Central memory CD8-positive, alpha-beta T cell (primary cell): ENCODE measurements at regions not wholly inside any gene's neighbourhood (a gene's known extent, or its start where the extent isn't known, plus 50 kb on each side); places are given as distances from the start of the nearest gene placed in this dataset.

Experiments
- ATAC-seq: fragments of 150-1000 bp; cut with Tn5 transposase; replicated peaks from 2 replicates; pipeline ENCODE4 v1.10.0; 2022; ENCODE audit warnings: mild to moderate bottlenecking, moderate FRiP score, moderate number of reproducible peaks; ENCODE audit not compliant: poor library complexity, severe bottlenecking; ENCODE audit errors: extremely low read depth
- DNase-seq, 2 donors: peaks; one replicate each; pipeline ENCODE4 v3.0.0; 2021; ENCODE audit warnings: low spot score in 2 of 2
- H3K27ac Mint-ChIP-seq: one replicate; pipeline ENCODE4 v1.8.0; 2022; ENCODE audit warnings: low read depth, mild to moderate bottlenecking, moderate library complexity, mixed read lengths
- H3K27me3 Mint-ChIP-seq: one replicate; pipeline ENCODE4 v1.8.0; 2022; ENCODE audit warnings: mixed read lengths
- H3K36me3 Mint-ChIP-seq: one replicate; pipeline ENCODE4 v1.8.0; 2022; ENCODE audit warnings: mild to moderate bottlenecking, moderate library complexity, mixed read lengths; ENCODE audit not compliant: insufficient read depth
- H3K4me1 Mint-ChIP-seq: one replicate; pipeline ENCODE4 v1.8.0; 2022; ENCODE audit warnings: mixed read lengths
- H3K4me3 Mint-ChIP-seq: one replicate; pipeline ENCODE4 v1.8.0; 2022; ENCODE audit warnings: mild to moderate bottlenecking, moderate library complexity, mixed read lengths
- H3K9me3 Mint-ChIP-seq: one replicate; pipeline ENCODE4 v1.8.0; 2022; ENCODE audit warnings: mixed read lengths

DNA sequence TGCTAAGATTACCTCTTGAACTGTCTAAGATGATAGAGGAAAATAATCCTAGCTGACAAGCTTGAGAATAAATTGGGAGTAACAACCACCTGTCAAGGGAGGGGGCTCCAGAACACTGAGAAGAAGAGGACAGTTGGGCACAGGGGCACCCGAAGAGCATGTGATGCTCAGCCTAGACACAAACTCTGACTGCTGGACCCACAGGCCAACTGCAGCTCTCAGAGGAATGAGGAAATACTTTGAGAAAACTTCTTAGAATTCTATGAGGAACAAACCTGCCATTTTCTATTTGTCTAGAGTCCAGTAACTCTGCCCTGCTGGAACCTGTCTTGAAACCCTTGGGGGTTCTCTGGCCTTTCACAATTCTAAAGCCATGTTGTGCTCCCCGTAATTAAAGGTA is 124.1 kb upstream of the KCNK2 start:
- Mint-ChIP-seq H3K9me3 (peaks cover 16% of the 10 kb centered on the region), H3K27ac (no peak overlapping the region), H3K27me3 (no peaks in the 10 kb centered on the region), H3K36me3 (no peaks in the 10 kb centered on the region), H3K4me3 (no peak overlapping the region), H3K4me1 (no peaks in the 10 kb centered on the region)
- DNase-seq (no peak), ATAC-seq (no peak)

DNA sequence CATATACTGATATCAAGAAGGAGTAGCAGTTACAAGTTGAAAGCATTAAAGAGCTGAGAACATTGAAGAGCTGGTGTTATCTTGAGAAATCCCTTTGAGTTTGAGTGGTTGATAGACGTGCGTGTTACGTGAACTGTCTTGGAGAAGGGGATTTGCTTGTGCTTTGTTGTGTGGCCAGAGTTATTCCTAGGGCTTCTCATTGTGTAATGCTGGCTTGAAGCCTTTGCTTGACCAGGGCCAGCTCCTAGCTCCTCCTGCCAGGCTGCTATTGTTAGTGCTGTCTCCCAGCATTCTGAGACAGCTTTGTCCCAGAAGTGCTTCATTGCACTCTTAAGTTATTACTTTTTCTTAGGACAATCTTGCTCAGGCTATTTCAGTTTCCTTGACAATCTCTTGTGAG is 116.2 kb upstream of the KCNK2 start:
- Mint-ChIP-seq H3K36me3 (no peaks in the 10 kb centered on the region), H3K4me1 (no peaks in the 10 kb centered on the region), H3K9me3 (peaks cover 5% of the 10 kb centered on the region), H3K27ac (no peak overlapping the region), H3K27me3 (no peaks in the 10 kb centered on the region), H3K4me3 (no peak overlapping the region)
- no peak for DNase-seq
- ATAC-seq: no peak

DNA sequence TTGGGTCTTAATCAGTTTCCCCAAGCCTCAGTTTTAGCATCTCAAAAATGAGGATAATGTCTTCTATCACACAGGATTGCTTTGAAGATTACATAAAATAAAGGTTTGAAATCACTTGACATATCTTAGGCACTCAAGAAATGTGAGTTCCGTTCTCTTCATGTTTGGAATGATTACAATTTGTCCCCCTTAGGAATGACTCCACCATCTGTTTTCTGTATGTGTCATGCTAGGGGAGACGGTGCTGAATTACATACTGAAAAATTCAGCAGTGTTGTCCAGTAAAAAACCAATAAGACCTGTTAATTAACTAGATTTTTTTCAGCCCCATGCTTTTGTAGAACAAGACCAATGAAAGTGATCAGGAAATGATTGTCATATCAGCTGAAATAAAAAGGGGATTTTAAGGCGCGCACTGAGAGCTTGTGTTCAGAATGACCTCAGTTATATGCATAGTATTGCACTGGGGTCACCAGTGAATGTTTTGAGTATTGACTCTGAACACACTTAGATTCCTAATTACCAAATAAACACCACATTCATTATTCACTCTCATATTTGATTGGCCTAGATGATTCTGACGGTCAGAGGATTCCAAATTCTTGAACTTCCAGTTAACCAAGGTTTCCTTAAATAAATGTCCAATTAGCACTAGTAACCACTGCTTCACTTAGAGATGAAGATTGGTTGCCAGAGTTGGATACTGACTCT is 114.5 kb upstream of the KCNK2 start:
- H3K27me3 Mint-ChIP-seq: no peaks in the 10 kb centered on the region
- no peak overlapping the region for H3K27ac Mint-ChIP-seq
- ATAC-seq (no peak), DNase-seq (no peak)
- no peak overlapping the region for H3K4me3 Mint-ChIP-seq
- peaks cover 8% of the 10 kb centered on the region for H3K9me3 Mint-ChIP-seq
- H3K4me1 Mint-ChIP-seq: no peaks in the 10 kb centered on the region
- H3K36me3 Mint-ChIP-seq: no peaks in the 10 kb centered on the region

DNA sequence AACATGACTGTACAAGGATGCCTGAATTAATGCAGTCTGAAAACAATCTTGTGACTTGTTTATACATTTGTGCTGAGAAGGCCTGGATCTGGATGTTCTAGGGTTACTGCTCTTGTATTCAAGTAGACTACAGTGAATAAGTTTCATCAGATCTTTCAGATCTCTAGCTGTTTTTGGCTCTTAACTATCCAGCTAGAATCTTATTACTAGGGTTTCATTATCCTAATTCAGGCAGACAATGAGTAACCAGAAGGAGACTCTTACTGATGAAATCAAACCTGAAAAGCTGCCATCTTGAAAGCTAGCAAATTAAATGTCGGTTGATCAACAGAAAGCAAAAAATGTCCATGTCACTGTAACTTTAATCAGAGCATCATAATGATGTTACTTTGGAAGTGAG is 112.5 kb upstream of the KCNK2 start:
- Mint-ChIP-seq H3K4me1 (no peaks in the 10 kb centered on the region), H3K36me3 (no peaks in the 10 kb centered on the region), H3K4me3 (no peak overlapping the region), H3K27ac (no peak overlapping the region), H3K27me3 (no peaks in the 10 kb centered on the region), H3K9me3 (peaks cover 10% of the 10 kb centered on the region)
- DNase-seq (no peak), ATAC-seq (no peak)

DNA sequence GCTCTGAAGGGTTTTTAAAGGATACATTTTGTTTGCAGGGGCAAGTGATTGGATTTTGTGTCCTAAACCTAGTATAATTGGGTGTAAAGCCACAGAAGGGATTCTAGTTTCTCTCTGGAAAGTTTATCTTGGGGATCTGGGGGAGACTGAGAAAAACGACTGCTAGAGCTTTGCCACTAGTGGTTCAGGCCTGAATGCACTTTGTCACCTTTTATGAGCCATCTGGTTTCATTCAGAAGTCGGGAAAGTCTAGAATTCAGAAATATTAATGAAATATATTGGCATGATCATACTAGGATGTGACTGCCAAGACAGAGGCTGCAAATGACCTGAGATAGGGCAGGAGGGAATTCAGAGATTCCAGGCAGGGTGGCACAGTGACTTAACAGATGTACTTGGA is 111.5 kb upstream of the KCNK2 start:
- Mint-ChIP-seq H3K4me1 (no peaks in the 10 kb centered on the region), H3K4me3 (no peak overlapping the region), H3K27ac (no peak overlapping the region), H3K9me3 (peaks cover 10% of the 10 kb centered on the region), H3K27me3 (no peaks in the 10 kb centered on the region), H3K36me3 (no peaks in the 10 kb centered on the region)
- DNase-seq (no peak), ATAC-seq (no peak)

DNA sequence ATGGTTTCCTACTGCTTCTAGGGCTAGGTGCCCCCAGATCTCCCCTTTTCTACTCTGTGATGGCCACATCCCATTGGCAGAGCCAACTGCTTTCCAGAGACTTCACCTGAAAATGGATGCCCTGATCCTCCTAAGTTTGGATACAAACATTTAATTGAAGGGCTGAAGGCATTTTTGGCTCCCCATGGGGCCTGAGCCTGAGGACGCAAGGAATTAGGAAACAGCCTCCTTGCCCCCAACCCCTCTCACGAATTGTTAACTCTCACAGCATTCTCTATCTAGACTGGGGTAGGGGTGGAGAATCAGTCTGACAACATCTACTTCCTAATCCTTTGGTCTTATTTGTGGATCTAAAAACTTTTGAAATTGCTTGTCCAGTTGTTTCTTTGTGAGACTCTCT is 108.5 kb upstream of the KCNK2 start:
- Mint-ChIP-seq H3K4me1 (no peaks in the 10 kb centered on the region), H3K27me3 (no peaks in the 10 kb centered on the region), H3K9me3 (peaks cover 5% of the 10 kb centered on the region), H3K36me3 (no peaks in the 10 kb centered on the region), H3K27ac (no peak overlapping the region), H3K4me3 (no peak overlapping the region)
- ATAC-seq (no peak), DNase-seq (no peak)

DNA sequence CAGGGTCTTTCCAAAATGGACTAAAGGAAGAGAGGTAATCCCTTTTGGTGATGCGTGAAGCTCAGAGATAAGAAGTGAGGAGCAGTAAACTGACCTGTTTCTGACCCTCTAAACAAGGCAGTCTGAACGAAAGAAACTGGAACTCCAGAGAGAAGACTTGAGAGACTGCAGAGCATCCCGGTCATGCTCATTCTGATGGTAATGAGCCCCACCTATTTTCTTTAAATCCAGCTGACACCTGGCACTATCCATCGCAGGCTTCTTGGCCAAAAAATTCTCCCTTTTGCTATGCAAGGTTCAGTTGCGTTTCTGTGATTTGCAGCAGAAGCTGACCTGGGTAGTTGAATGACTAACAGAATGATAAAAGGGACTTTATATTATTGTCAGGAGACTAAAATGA is 105.9 kb upstream of the KCNK2 start:
- Mint-ChIP-seq H3K36me3 (no peaks in the 10 kb centered on the region), H3K4me1 (no peaks in the 10 kb centered on the region), H3K27me3 (no peaks in the 10 kb centered on the region), H3K27ac (no peak overlapping the region), H3K4me3 (no peak overlapping the region), H3K9me3 (peaks cover 5% of the 10 kb centered on the region)
- no peak for DNase-seq
- ATAC-seq: no peak

DNA sequence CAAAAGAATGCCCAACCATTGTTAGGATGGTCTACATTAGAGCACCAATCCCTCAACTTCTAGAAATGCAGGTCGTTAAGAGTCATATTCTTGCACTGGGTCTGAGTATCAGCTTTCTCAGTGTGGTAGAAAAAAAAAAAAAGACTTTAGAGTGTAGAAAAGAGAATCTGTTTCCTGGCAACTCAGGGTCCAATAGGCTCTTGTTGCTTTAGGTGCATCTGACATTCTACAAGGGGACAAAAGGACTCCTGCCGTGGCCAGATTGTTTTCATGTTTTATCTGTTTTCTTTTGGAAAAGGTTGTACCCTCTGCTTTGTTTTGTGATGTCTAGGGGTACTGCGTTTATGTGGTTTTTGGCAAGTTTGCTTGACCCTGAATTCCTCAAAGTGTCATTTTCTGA is 105.4 kb upstream of the KCNK2 start:
- ATAC-seq: no peak
- H3K27ac Mint-ChIP-seq: no peak overlapping the region
- no peak overlapping the region for H3K4me3 Mint-ChIP-seq
- no peak for DNase-seq
- H3K4me1 Mint-ChIP-seq: no peaks in the 10 kb centered on the region
- no peaks in the 10 kb centered on the region for H3K36me3 Mint-ChIP-seq
- H3K27me3 Mint-ChIP-seq: no peaks in the 10 kb centered on the region
- H3K9me3 Mint-ChIP-seq: peaks cover 5% of the 10 kb centered on the region

DNA sequence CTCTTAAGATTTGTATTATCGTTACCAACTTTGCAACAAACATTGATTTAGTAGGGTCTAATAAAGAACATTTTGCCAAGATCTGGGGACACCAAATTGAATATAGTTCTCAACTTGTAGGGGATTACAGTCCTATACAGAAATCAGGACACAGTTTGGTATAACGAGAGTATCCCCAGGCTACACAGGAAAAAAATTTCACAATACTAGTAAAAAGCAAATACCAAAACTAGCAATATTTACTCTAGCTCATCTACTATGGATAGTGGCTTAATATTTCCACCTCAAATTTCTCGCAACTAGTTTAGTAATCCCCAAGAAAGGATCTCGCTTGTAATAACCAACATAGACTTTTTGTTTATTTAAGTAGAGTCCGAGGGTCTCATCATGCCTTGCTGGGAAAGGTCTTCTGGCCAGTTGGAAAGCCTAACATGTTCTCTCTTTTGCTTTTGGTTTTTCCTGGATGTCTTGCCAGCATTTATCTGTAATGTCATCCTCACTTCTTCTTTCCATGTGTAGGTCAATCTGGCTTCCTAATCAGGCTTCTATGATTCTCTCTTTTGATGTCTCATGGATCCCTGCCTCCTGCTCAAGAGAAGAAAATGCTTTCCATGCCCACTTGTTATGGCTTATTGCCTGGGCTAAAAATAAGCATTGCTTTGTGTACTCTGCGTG is 104.7 kb upstream of the KCNK2 start:
- Mint-ChIP-seq H3K27ac (no peak overlapping the region), H3K4me1 (no peaks in the 10 kb centered on the region), H3K27me3 (no peaks in the 10 kb centered on the region), H3K36me3 (no peaks in the 10 kb centered on the region), H3K9me3 (peaks cover 4% of the 10 kb centered on the region), H3K4me3 (no peak overlapping the region)
- ATAC-seq (no peak), DNase-seq (no peak)

DNA sequence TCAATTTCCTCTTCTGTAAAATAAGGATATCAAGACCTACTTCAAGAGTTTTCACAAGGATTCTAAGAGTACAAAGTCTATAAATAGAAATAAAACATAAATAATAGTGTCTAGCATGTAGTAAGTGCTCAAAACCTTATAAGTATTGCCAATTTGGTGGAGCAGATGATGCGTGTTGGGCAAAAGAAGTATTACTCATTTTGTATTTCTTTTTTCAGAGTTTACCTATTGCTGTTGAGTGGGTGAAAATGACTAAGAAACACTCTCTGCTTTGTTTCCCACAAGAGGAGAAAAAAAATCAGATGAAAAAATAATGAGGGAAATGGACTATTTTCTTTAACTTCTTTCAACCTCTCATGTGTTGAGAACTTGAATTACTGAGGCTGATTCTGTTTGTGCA is 103.3 kb upstream of the KCNK2 start:
- Mint-ChIP-seq H3K4me3 (no peak overlapping the region), H3K27ac (no peak overlapping the region), H3K27me3 (no peaks in the 10 kb centered on the region), H3K9me3 (peaks cover 5% of the 10 kb centered on the region), H3K4me1 (no peaks in the 10 kb centered on the region), H3K36me3 (no peaks in the 10 kb centered on the region)
- no peak for DNase-seq
- no peak for ATAC-seq

DNA sequence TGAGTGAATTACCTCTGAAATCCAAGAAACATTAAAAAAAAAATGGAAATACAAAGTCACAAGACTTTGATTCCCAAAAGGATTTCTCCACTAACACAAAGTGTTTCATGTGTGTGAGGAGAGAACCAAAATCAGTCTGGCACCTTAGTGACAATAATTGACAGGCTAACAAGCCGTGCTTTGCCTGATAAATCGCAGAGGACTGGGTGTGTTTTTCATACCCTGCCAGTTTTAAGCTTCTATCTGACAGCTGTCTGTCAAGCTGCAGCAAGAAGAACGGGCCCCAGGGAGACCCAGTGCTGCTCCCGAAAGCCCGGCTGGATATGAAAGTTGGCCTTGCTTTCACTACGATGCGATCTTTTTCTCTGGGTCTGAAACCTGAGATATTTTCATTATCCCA is 101.6 kb upstream of the KCNK2 start:
- Mint-ChIP-seq H3K4me3 (no peak overlapping the region), H3K9me3 (peaks cover 7% of the 10 kb centered on the region), H3K4me1 (no peaks in the 10 kb centered on the region), H3K27ac (no peak overlapping the region), H3K27me3 (no peaks in the 10 kb centered on the region), H3K36me3 (no peaks in the 10 kb centered on the region)
- DNase-seq (no peak), ATAC-seq (no peak)

DNA sequence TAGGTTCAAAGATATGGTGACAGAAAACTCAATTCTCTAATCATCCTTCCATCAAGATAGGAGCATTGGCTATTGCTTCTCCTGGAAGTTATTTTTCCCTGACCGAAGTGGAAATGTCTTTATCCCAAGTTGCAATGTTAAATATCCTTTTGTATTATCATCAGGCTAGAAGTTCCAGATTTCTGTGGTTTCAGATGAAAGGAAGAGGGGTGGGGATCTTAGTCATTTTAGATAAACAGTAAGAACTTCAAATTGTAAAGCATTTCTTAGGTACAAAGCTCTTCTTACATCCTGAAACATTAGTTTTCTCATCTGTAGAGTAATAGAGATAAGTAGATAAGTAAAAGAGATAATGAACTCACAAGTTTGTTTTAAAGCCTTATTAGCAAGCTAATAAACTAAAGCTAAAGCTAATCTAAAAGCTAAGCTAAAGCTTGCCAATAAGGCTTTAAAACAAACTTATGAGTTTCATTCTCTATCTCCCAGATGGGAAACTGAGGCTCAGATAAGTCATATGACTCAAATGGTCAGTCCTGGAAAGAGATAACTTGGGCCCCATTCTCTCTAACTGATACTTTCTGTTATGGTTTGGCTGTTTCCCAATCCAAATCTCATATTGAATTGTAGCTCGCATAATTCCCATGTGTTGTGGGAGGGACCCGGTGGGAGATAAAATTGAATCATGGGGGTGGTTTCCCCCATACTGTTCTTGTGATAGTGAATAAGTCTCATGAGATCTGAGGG is 99.2 kb upstream of the KCNK2 start:
- Mint-ChIP-seq H3K27me3 (no peaks in the 10 kb centered on the region), H3K36me3 (no peaks in the 10 kb centered on the region), H3K4me1 (no peaks in the 10 kb centered on the region)

DNA sequence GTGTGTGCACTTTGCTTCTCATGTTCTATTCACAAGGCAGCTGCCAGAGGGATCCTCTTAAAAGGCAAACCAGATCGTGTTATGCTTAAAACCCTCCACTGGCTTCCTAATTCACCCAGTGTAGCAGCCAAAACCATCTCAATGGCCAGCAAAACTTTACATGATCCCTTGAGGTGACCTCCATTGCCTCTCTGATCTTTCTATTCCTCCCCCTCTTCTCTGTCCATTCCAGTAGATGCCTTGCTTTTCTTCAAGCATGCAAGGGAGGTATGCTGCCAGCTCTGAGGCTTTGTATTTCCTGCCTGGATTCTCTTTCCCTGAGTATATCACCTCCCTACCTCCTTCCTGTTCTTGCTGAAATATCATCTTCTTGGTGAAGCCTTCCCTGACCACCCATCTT is 93.2 kb upstream of the KCNK2 start:
- Mint-ChIP-seq H3K27me3 (no peaks in the 10 kb centered on the region), H3K4me3 (no peak overlapping the region), H3K36me3 (no peaks in the 10 kb centered on the region), H3K4me1 (no peaks in the 10 kb centered on the region), H3K27ac (no peak overlapping the region), H3K9me3 (peaks cover 25% of the 10 kb centered on the region)
- no peak for ATAC-seq
- no peak for DNase-seq

More for the DNA sequence above, 99.2 kb upstream of the KCNK2 start:
- DNase-seq (no peak), ATAC-seq (no peak)
- H3K4me3 Mint-ChIP-seq: no peak overlapping the region
- H3K27ac Mint-ChIP-seq: no peak overlapping the region
- peaks cover 7% of the 10 kb centered on the region for H3K9me3 Mint-ChIP-seq
